Activated CD4-positive, alpha-beta T cell treated with anti-CD3 and anti-CD28 coated beads, Interleukin-2, amount 10 ng/mL, durations not matched to agents 7 days and 5 days (primary cell): ENCODE measurements at regions not wholly inside any gene's neighbourhood (a gene's known extent, or its start where the extent isn't known, plus 50 kb on each side); places are given as distances from the start of the nearest gene placed in this dataset.
"Not testable (repeated sequence)": the region's sequence is repeated elsewhere in the genome, so short reads cannot be mapped to it uniquely, and the experiment has no call there.

Source experiments
- CTCF ChIA-PET: fragments of 350-600 bp; sonication (Branson Sonifier 250); formaldehyde crosslinking; loops from one replicate; lab custom pipeline; 2021; ENCODE audit warnings: antibody characterized with exemption; lab: Charles Lee
- POLR2A ChIA-PET: fragments of 350-600 bp; sonication (Branson Sonifier 250); formaldehyde crosslinking; loops from one replicate; lab custom pipeline; 2021; ENCODE audit warnings: antibody characterized with exemption; lab: Charles Lee
- DNase-seq: peaks from one replicate; pipeline ENCODE4 v3.0.0-alpha.2; 2020
- H3K27ac Mint-ChIP-seq: one replicate; pipeline ENCODE4 v1.8.0; 2021; ENCODE audit warnings: mild to moderate bottlenecking, moderate library complexity, mixed read lengths
- H3K27me3 Mint-ChIP-seq: one replicate; pipeline ENCODE4 v1.8.0; 2021; ENCODE audit warnings: mixed read lengths
- H3K36me3 Mint-ChIP-seq: one replicate; pipeline ENCODE4 v1.8.0; 2021; ENCODE audit warnings: low read depth, mixed read lengths
- H3K4me1 Mint-ChIP-seq: one replicate; pipeline ENCODE4 v1.8.0; 2021; ENCODE audit warnings: mixed read lengths
- H3K4me3 Mint-ChIP-seq: one replicate; pipeline ENCODE4 v1.8.0; 2021; ENCODE audit warnings: mild to moderate bottlenecking, moderate library complexity, mixed read lengths
- H3K9me3 Mint-ChIP-seq: one replicate; pipeline ENCODE4 v1.8.0; 2021; ENCODE audit warnings: mixed read lengths

DNA sequence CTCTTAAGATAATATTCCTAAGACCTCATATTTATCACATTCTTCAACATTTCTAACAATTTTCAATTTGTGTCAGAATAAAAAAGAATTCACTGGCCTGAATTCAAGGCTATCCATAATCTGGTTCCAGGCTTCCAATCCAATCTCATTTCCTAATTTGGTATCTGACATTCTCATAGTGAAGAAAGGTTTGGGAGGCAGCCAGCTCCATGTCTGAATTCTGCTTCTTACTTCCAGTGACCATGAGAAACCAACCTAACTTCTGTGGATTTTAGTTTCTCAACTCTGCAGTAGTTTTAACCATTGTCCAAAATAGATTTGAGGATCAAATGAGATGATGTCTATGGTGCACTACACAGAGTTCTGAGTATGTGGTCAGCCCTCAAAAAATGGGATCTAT lies 439.1 kb upstream of the GCFC2 start:
- Mint-ChIP-seq H3K36me3 (no peaks in the 10 kb centered on the region), H3K27me3 (no peaks in the 10 kb centered on the region), H3K9me3 (no peaks in the 10 kb centered on the region), H3K27ac (no peak overlapping the region), H3K4me1 (no peaks in the 10 kb centered on the region), H3K4me3 (no peak overlapping the region)
- ChIA-PET CTCF (no interaction called here), POLR2A (no interaction called here)
- DNase-seq: no peak

GRCh38 chr2:76139303-76139702 lies 428.6 kb upstream of the GCFC2 start:
- POLR2A ChIA-PET, H3K27ac Mint-ChIP-seq, H3K27me3 Mint-ChIP-seq, H3K4me1 Mint-ChIP-seq, H3K36me3 Mint-ChIP-seq, H3K4me3 Mint-ChIP-seq, CTCF ChIA-PET, DNase-seq: not testable (repeated sequence)
- peaks cover 14% of the 10 kb centered on the region for H3K9me3 Mint-ChIP-seq

GRCh38 chr2:76128622-76129021 lies 417.9 kb upstream of the GCFC2 start:
- Mint-ChIP-seq H3K4me1 (no peaks in the 10 kb centered on the region), H3K27ac (no peak overlapping the region), H3K9me3 (no peaks in the 10 kb centered on the region), H3K4me3 (no peak overlapping the region), H3K27me3 (no peaks in the 10 kb centered on the region), H3K36me3 (no peaks in the 10 kb centered on the region)
- POLR2A ChIA-PET: no interaction called here
- CTCF ChIA-PET: no interaction called here
- DNase-seq: no peak

DNA sequence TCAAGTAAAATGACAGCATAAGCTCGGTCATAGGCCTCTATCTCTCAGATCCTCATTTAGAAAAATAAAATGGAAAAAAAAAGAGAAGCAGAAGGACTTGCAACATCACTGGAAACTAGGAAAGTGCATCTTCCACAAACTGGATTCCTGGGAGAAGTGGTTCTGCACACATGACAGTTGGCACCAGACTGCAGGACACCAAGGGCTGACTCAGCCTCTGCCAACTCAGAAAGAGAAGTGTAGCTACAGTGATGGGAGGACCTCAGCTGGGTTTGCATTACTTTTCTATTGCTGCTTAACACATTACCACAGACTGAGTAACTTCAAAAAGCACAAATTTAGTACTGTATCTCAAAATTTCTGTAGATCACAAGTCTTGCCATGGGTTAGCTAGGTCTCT lies 409.5 kb upstream of the GCFC2 start:
- no peak for DNase-seq
- Mint-ChIP-seq H3K4me3 (no peak overlapping the region), H3K4me1 (no peaks in the 10 kb centered on the region), H3K36me3 (no peaks in the 10 kb centered on the region), H3K9me3 (no peaks in the 10 kb centered on the region), H3K27ac (no peak overlapping the region), H3K27me3 (no peaks in the 10 kb centered on the region)
- ChIA-PET CTCF (no interaction called here), POLR2A (no interaction called here)

GRCh38 chr2:76089683-76090082 lies 379.0 kb upstream of the GCFC2 start:
- H3K27ac Mint-ChIP-seq: no peak overlapping the region
- ChIA-PET CTCF (no interaction called here), POLR2A (no interaction called here)
- H3K9me3 Mint-ChIP-seq: peaks cover 7% of the 10 kb centered on the region
- no peak overlapping the region for H3K4me3 Mint-ChIP-seq
- H3K36me3 Mint-ChIP-seq: no peaks in the 10 kb centered on the region
- H3K27me3 Mint-ChIP-seq: no peaks in the 10 kb centered on the region
- H3K4me1 Mint-ChIP-seq: no peaks in the 10 kb centered on the region
- no peak for DNase-seq

- H3K4me1 Mint-ChIP-seq: no peaks in the 10 kb centered on the region
- ChIA-PET CTCF (no interaction called here), POLR2A (no interaction called here)
- no peak overlapping the region for H3K27ac Mint-ChIP-seq
- no peaks in the 10 kb centered on the region for H3K36me3 Mint-ChIP-seq
- no peak for DNase-seq
- no peak overlapping the region for H3K4me3 Mint-ChIP-seq
- no peaks in the 10 kb centered on the region for H3K27me3 Mint-ChIP-seq
- peaks cover 3% of the 10 kb centered on the region for H3K9me3 Mint-ChIP-seq
These were observed 372.5 kb upstream of the GCFC2 start for GRCh38 chr2:76083248-76083647.

GRCh38 chr2:76082509-76082908 lies 371.8 kb upstream of the GCFC2 start:
- H3K27ac Mint-ChIP-seq: no peak overlapping the region
- H3K36me3 Mint-ChIP-seq: no peaks in the 10 kb centered on the region

DNA sequence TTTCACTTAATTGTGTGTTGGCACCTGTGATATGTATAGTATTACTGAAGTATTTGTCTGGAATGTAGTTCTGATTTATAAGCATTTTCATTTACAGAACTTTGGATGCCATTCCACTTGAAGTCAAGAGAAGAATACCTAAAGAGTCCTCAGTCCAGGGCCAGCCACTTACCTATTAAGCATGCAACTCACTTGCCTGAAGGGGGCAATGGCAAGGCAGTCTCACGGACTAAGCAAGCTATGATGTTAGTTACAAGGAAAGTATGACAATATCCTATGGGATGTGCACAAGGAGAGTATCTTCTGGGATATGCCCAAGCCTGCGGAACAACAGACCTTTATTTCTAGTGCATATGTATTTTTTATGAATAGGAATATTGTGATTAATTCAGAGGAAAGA lies 369.4 kb upstream of the GCFC2 start:
- CTCF ChIA-PET: no interaction called here
- no peak overlapping the region for H3K4me3 Mint-ChIP-seq
- no peak for DNase-seq
- H3K27ac Mint-ChIP-seq: no peak overlapping the region
- H3K27me3 Mint-ChIP-seq: no peaks in the 10 kb centered on the region
- H3K4me1 Mint-ChIP-seq: no peaks in the 10 kb centered on the region
- H3K9me3 Mint-ChIP-seq: peaks cover 4% of the 10 kb centered on the region
- H3K36me3 Mint-ChIP-seq: no peaks in the 10 kb centered on the region
- POLR2A ChIA-PET: no interaction called here

More at GRCh38 chr2:76082509-76082908, 371.8 kb upstream of the GCFC2 start:
- Mint-ChIP-seq H3K27me3 (no peaks in the 10 kb centered on the region), H3K4me3 (no peak overlapping the region), H3K4me1 (no peaks in the 10 kb centered on the region), H3K9me3 (peaks cover 6% of the 10 kb centered on the region)
- POLR2A ChIA-PET: no interaction called here
- DNase-seq: no peak
- CTCF ChIA-PET: no interaction called here

DNA sequence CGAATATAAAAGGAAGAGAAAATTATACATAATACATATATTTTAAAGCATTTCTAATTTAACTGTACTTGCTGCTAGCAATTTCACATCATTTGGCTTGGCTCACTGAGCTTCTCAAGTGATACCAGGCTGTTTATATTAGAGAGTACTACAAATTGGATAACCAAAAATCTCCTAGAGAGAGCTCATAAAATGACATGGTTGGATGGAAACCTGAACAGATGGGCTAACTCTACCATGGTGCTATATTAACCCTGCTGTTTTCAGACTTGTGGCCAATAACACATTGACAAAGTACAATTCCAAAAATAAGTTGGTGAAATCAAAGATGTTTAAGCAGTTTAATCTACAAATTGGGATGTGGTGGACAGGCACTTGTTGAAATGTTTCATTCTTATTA lies 364.4 kb upstream of the GCFC2 start:
- no peaks in the 10 kb centered on the region for H3K36me3 Mint-ChIP-seq
- peaks cover 4% of the 10 kb centered on the region for H3K9me3 Mint-ChIP-seq
- ChIA-PET CTCF (no interaction called here), POLR2A (no interaction called here)
- no peaks in the 10 kb centered on the region for H3K4me1 Mint-ChIP-seq
- H3K4me3 Mint-ChIP-seq: no peak overlapping the region
- no peak for DNase-seq
- H3K27me3 Mint-ChIP-seq: no peaks in the 10 kb centered on the region
- H3K27ac Mint-ChIP-seq: no peak overlapping the region

- CTCF ChIA-PET: no interaction called here
- no peak overlapping the region for H3K27ac Mint-ChIP-seq
- H3K9me3 Mint-ChIP-seq: peaks cover 9% of the 10 kb centered on the region
- POLR2A ChIA-PET: no interaction called here
- no peak for DNase-seq
- no peaks in the 10 kb centered on the region for H3K4me1 Mint-ChIP-seq
- no peak overlapping the region for H3K4me3 Mint-ChIP-seq
- no peaks in the 10 kb centered on the region for H3K27me3 Mint-ChIP-seq
- no peaks in the 10 kb centered on the region for H3K36me3 Mint-ChIP-seq
These were observed 363.4 kb upstream of the GCFC2 start for GRCh38 chr2:76073992-76074604.

DNA sequence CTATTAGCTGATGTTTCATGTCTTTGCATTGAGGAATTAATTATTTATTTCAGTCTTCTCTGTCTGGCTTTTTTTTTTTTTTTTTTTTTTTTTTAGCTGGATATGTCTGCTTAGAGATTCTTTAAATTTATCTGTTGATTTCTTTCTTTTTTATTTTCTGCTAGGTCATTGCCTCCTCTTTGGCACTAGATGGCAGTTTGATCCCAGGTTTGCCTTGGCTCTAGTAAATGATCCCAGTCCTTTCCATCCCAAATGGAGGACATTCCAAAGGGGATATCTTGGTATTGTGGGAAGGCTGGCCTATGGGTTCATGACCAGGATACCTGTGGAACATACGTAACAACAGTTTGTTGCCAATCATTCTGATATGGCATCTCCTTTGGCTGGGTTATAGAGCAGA lies 339.5 kb upstream of the GCFC2 start:
- Mint-ChIP-seq H3K36me3 (no peaks in the 10 kb centered on the region), H3K9me3 (peaks cover 3% of the 10 kb centered on the region), H3K27ac (no peak overlapping the region), H3K27me3 (no peaks in the 10 kb centered on the region), H3K4me1 (no peaks in the 10 kb centered on the region), H3K4me3 (no peak overlapping the region)
- no peak for DNase-seq
- ChIA-PET CTCF (no interaction called here), POLR2A (no interaction called here)

- ChIA-PET CTCF (no interaction called here), POLR2A (no interaction called here)
- no peak for DNase-seq
- Mint-ChIP-seq H3K27ac (no peak overlapping the region), H3K36me3 (no peaks in the 10 kb centered on the region), H3K4me3 (no peak overlapping the region), H3K9me3 (peaks cover under 1% of the 10 kb centered on the region), H3K4me1 (no peaks in the 10 kb centered on the region), H3K27me3 (no peaks in the 10 kb centered on the region)
These were observed 334.0 kb upstream of the GCFC2 start for GRCh38 chr2:76044701-76045100.

GRCh38 chr2:76039505-76039904 lies 328.8 kb upstream of the GCFC2 start:
- Mint-ChIP-seq H3K27me3 (no peaks in the 10 kb centered on the region), H3K27ac (no peak overlapping the region), H3K36me3 (no peaks in the 10 kb centered on the region), H3K4me3 (no peak overlapping the region), H3K4me1 (no peaks in the 10 kb centered on the region), H3K9me3 (no peaks in the 10 kb centered on the region)
- DNase-seq: no peak
- CTCF ChIA-PET: no interaction called here
- POLR2A ChIA-PET: no interaction called here

- Mint-ChIP-seq H3K4me3 (no peak overlapping the region), H3K27me3 (no peaks in the 10 kb centered on the region)
- POLR2A ChIA-PET: no interaction called here
These were observed 317.0 kb upstream of the GCFC2 start for GRCh38 chr2:76027761-76028160.

More at GRCh38 chr2:76027761-76028160, 317.0 kb upstream of the GCFC2 start:
- Mint-ChIP-seq H3K9me3 (peaks cover 8% of the 10 kb centered on the region), H3K36me3 (no peaks in the 10 kb centered on the region), H3K27ac (no peak overlapping the region), H3K4me1 (no peaks in the 10 kb centered on the region)
- DNase-seq: no peak
- CTCF ChIA-PET: no interaction called here
